B cell (primary cell): ENCODE measurements at regions not wholly inside any gene's neighbourhood (a gene's known extent, or its start where the extent isn't known, plus 50 kb on each side); places are given as distances from the start of the nearest gene placed in this dataset.

ENCODE experiments used
- ATAC-seq: fragments of 200-7000 bp; cut with Tn5 transposase; one replicate; pipeline ENCODE4 v1.10.0; 2021; ENCODE audit warnings: low read depth, mild to moderate bottlenecking, moderate number of reproducible peaks, moderate library complexity
- CTCF ChIA-PET: fragments of 350-600 bp; sonication (Branson Sonifier 250); formaldehyde crosslinking; loops from one replicate; lab custom pipeline; 2021; ENCODE audit warnings: antibody characterized with exemption, inconsistent platforms; lab: Charles Lee
- POLR2A ChIA-PET: fragments of 350-600 bp; sonication (Branson Sonifier 250); formaldehyde crosslinking; loops from one replicate; lab custom pipeline; 2021; ENCODE audit warnings: antibody characterized with exemption; lab: Charles Lee
- DNase-seq: peaks from one replicate; pipeline ENCODE4 v3.0.0; 2013
- H2AFZ ChIP-seq: 2 replicates; pipeline ENCODE4 v1.6.1; 2012; ENCODE audit warnings: mild to moderate bottlenecking, low read depth, low read length; ENCODE audit not compliant: insufficient read depth, poor library complexity, severe bottlenecking
- H3K27ac ChIP-seq, 2 donors: 1 replicate in 1 of 2; 2 replicates in 1 of 2; pipeline ENCODE4 v1.5.1; 2012 to 2013; ENCODE audit warnings: low read length in 2 of 2, mild to moderate bottlenecking in 2 of 2, moderate library complexity in 1 of 2
- H3K27me3 ChIP-seq, 4 experiments: fragments of 200-600 bp in 1 of 4; sonication (generic) in 1 of 4; replicated peaks in 1 of 4; 1 replicate in 2 of 4; 2 replicates in 2 of 4; pipeline versions ENCODE4 v1.6.1 to v1.7.0; 2013 to 2016; ENCODE audit warnings: low read length in 3 of 4, mild to moderate bottlenecking in 2 of 4, mixed read lengths in 1 of 4, moderate library complexity in 1 of 4; ENCODE audit not compliant: insufficient read depth in 4 of 4, control insufficient read depth in 3 of 4; ENCODE audit errors: control extremely low read depth in 1 of 4
- H3K36me3 ChIP-seq, 2 experiments: replicated peaks in 1 of 2; 1 replicate in 1 of 2; 2 replicates in 1 of 2; pipeline versions ENCODE4 v1.6.1 to v1.7.1; 2013; ENCODE audit warnings: low read length in 1 of 2; ENCODE audit not compliant: insufficient read depth in 2 of 2, control insufficient read depth in 1 of 2; ENCODE audit errors: control extremely low read depth in 1 of 2, extremely low read depth in 1 of 2
- H3K4me1 ChIP-seq, 2 donors: fragments of 200-600 bp in 1 of 2; sonication (generic) in 1 of 2; 1 replicate in 1 of 2; 2 replicates in 1 of 2; pipeline versions ENCODE4 v1.5.1 to v1.6.1; 2013 to 2017; ENCODE audit warnings: low read length in 2 of 2; ENCODE audit not compliant: control insufficient read depth in 2 of 2, insufficient read depth in 2 of 2
- H3K4me2 ChIP-seq: replicated peaks from 2 replicates; pipeline ENCODE3; 2012; ENCODE audit warnings: mild to moderate bottlenecking, low read depth, low read length; ENCODE audit not compliant: poor library complexity, severe bottlenecking
- H3K4me3 ChIP-seq, 5 experiments: fragments of 200-600 bp in 1 of 5; sonication (generic) in 1 of 5; 1 replicate in 3 of 5; 2 replicates in 2 of 5; pipeline versions ENCODE4 v1.5.1 to v1.7.0; 2011 to 2016; ENCODE audit warnings: low read length in 4 of 5, mild to moderate bottlenecking in 4 of 5, low read depth in 2 of 5, control low read depth in 1 of 5, moderate library complexity in 1 of 5; ENCODE audit not compliant: insufficient read depth in 1 of 5; ENCODE audit errors: control extremely low read depth in 1 of 5, extremely low read depth in 1 of 5
- H3K79me2 ChIP-seq: fragments of 200-600 bp; sonication (generic); one replicate; pipeline ENCODE4 v1.6.0; 2016; ENCODE audit warnings: low read length; ENCODE audit not compliant: control insufficient read depth, insufficient read depth
- H3K9ac ChIP-seq: fragments of 200-600 bp; sonication (generic); 2 replicates; pipeline ENCODE4 v1.6.1; 2017; ENCODE audit warnings: mild to moderate bottlenecking, low read length, moderate library complexity
- H3K9me3 ChIP-seq, 3 donors: one replicate each; pipeline versions ENCODE4 v1.6.1 to v1.7.1; 2013; ENCODE audit warnings: low read length in 2 of 3; ENCODE audit not compliant: control insufficient read depth in 2 of 3, insufficient read depth in 1 of 3; ENCODE audit errors: control extremely low read depth in 1 of 3
- H4K20me1 ChIP-seq: 2 replicates; pipeline ENCODE4 v1.6.0; 2012; ENCODE audit warnings: mild to moderate bottlenecking, low read length; ENCODE audit not compliant: insufficient read depth, control insufficient read depth, poor library complexity, severe bottlenecking
- H3K27ac Mint-ChIP-seq: one replicate; pipeline ENCODE4 v1.8.0; 2021; ENCODE audit warnings: mixed read lengths
- H3K27me3 Mint-ChIP-seq: one replicate; pipeline ENCODE4 v1.8.0; 2021; ENCODE audit warnings: mixed read lengths
- H3K4me1 Mint-ChIP-seq: one replicate; pipeline ENCODE4 v1.8.0; 2021; ENCODE audit warnings: mixed read lengths
- H3K4me3 Mint-ChIP-seq: one replicate; pipeline ENCODE4 v1.8.0; 2021; ENCODE audit warnings: mixed read lengths
- H3K9me3 Mint-ChIP-seq: one replicate; pipeline ENCODE4 v1.8.0; 2022; ENCODE audit warnings: mixed read lengths; ENCODE audit not compliant: insufficient read depth
- EZH2 ChIP-seq: IDR thresholded peaks from 2 replicates; pipeline ENCODE4 v1.6.1; 2012; ENCODE audit warnings: borderline replicate concordance, low read depth, mild to moderate bottlenecking, moderate library complexity, low read length; ENCODE audit not compliant: insufficient read depth, poor library complexity, severe bottlenecking
- WGBS: methylation state at CpG from one replicate; pipeline ENCODE4 v1.1.5; 2013; ENCODE audit warnings: missing lambda C conversion rate; ENCODE audit not compliant: insufficient coverage; 5-methylcytosine and 5-hydroxymethylcytosine counted together
- intact Hi-C: fragments of 100-400 bp; cut with micrococcal nuclease; formaldehyde crosslinking; loops from one replicate; pipeline ENCODE4 v1.10.0; 2022
- TF ChIP-seq, protein P1 (sequence below): fragments of 200-600 bp; IDR thresholded peaks from one replicate; pipeline ENCODE4 v1.8.0; 2022; ENCODE audit warnings: antibody characterized with exemption, mild to moderate bottlenecking

DNA sequence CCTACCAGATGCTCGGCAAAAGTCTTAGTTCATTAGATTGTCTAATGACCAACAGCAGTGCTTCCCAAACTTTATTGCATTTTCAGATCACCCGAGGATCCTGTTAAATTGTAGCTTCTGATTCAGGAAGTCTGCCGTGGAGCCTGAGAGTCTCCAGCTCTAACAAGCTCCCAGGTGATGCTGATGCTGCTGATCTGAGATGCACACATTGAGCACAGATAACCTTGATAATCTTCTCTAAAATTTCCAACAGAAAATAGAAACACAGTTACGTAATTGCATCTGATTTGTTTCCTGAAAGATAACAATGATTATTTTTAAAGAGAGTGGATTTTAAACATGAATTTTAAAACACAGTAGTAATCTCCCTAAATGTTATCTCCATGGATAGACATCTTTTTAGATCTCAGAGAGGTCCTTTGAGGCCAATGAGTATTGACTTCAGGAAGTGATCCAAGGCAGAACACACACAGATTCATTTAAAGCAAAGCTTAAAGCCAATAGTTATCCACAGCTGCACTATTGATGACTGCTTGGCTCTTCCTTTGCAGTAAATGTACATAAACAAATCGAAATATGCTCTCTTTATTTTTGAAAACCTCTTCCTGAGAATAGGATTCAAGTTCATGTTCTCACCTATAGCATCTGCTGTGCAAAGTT is 122.8 kb upstream of the TNPO1 start:
- Histone ChIP-seq H3K9me3 (no peaks in the 10 kb centered on the region), H3K4me3 (no peak overlapping the region), H3K36me3 (no peaks in the 10 kb centered on the region), H4K20me1 (no peaks in the 10 kb centered on the region), H3K4me2 (no peak overlapping the region), H3K4me1 (no peaks in the 10 kb centered on the region), H3K27ac (no peak overlapping the region), H3K9ac (no peak overlapping the region), H3K27me3 (peaks cover 0 to 4% (median 0%) of the 10 kb centered on the region in 4 experiments), H3K79me2 (no peaks in the 10 kb centered on the region), H2AFZ (no peak overlapping the region)
- Mint-ChIP-seq H3K27me3 (peaks cover 29% of the 10 kb centered on the region), H3K9me3 (no peaks in the 10 kb centered on the region), H3K4me3 (no peak overlapping the region), H3K27ac (no peak overlapping the region), H3K4me1 (no peaks in the 10 kb centered on the region)
- ChIA-PET POLR2A (no interaction called here), CTCF (no interaction called here)
- TF ChIP-seq EZH2, result no peak
- TF ChIP-seq, protein P1, sequence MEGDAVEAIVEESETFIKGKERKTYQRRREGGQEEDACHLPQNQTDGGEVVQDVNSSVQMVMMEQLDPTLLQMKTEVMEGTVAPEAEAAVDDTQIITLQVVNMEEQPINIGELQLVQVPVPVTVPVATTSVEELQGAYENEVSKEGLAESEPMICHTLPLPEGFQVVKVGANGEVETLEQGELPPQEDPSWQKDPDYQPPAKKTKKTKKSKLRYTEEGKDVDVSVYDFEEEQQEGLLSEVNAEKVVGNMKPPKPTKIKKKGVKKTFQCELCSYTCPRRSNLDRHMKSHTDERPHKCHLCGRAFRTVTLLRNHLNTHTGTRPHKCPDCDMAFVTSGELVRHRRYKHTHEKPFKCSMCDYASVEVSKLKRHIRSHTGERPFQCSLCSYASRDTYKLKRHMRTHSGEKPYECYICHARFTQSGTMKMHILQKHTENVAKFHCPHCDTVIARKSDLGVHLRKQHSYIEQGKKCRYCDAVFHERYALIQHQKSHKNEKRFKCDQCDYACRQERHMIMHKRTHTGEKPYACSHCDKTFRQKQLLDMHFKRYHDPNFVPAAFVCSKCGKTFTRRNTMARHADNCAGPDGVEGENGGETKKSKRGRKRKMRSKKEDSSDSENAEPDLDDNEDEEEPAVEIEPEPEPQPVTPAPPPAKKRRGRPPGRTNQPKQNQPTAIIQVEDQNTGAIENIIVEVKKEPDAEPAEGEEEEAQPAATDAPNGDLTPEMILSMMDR, result no peak
- intact Hi-C loops, result no loop called here
- no peak for DNase-seq
- WGBS, result 93% methylated on average over 3 of the region's 5 CpGs
- ATAC-seq, result no peak

DNA sequence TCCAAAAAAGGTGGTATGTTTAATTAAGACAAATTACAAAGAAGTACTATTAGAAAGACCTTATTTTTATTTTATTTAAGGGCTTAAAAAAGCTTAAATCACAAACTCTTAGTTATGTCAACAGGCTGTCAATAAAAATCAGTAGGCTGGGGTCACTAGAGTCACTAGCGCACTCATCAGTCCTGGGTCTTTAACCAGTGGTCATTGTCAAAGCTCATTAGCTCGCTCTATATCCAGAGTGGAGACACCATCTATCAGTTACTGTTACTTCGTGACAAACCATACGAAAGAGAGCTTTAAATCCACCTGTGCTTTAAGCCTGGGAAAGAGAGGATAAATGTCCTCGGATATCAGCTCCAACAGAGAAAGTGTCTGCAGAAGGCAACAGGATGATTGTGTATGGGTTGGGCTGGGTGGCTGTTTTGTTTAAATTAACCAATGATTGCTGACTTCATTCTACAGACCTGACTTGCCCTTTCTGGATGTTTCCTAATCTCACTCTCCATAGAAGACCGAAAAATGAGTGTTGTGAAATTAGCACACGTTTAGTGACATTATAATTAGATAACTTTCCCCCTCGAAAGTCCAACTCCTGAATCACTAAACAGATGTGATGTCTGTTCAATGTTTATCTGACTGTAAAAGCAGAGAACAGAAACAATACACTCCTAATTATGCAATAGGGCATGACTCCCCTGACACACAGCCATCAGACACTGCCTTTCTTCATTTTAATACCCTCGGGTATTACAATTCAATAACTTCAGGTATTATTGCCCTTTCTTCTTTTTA is 123.6 kb upstream of the TNPO1 start:
- Histone ChIP-seq H3K79me2 (no peaks in the 10 kb centered on the region), H3K36me3 (no peaks in the 10 kb centered on the region), H3K4me1 (no peaks in the 10 kb centered on the region), H2AFZ (no peak overlapping the region), H3K27me3 (peaks cover 0 to 4% (median 0%) of the 10 kb centered on the region in 4 experiments), H3K27ac (no peak overlapping the region), H3K9ac (no peak overlapping the region), H3K4me2 (no peak overlapping the region), H3K4me3 (no peak overlapping the region), H3K9me3 (no peaks in the 10 kb centered on the region), H4K20me1 (no peaks in the 10 kb centered on the region)
- ATAC-seq (no peak), DNase-seq (no peak)
- WGBS, result 100% methylated on average over 5 of the region's 9 CpGs
- CTCF ChIA-PET, result no interaction called here
- Mint-ChIP-seq H3K27me3 (peaks cover 29% of the 10 kb centered on the region), H3K9me3 (no peaks in the 10 kb centered on the region), H3K27ac (no peak overlapping the region), H3K4me1 (no peaks in the 10 kb centered on the region), H3K4me3 (no peak overlapping the region)
- POLR2A ChIA-PET, result no interaction called here
- intact Hi-C loops, result no loop called here
- TF ChIP-seq EZH2, result no peak
- TF ChIP-seq, protein P1, result no peak
